Coronary artery (tissue), 2 donors: ENCODE measurements at regions not wholly inside any gene's neighbourhood (a gene's known extent, or its start where the extent isn't known, plus 50 kb on each side); places are given as distances from the start of the nearest gene placed in this dataset.

Source experiments
- DNase-seq: peaks from one replicate; pipeline ENCODE4 v3.0.0-alpha.2; 2017; ENCODE audit warnings: low spot score
- H3K27ac ChIP-seq, 2 donors: fragments of 200-600 bp; sonication (generic); one replicate each; pipeline ENCODE4 v1.5.1; 2016 to 2019
- H3K4me3 ChIP-seq: fragments of 200-600 bp; sonication (generic); 2 replicates; pipeline ENCODE4 v1.5.1; 2016; ENCODE audit warnings: mild to moderate bottlenecking, moderate library complexity
- CTCF ChIP-seq: fragments of 200-600 bp; sonication (generic); IDR thresholded peaks from one replicate; pipeline ENCODE4 v1.5.1; 2019; ENCODE audit warnings: antibody characterized with exemption

- DNase-seq, result no peak
- TF ChIP-seq CTCF, result no peak
- Histone ChIP-seq H3K27ac (no peak overlapping the region), H3K4me3 (no peak overlapping the region)
Observed at GRCh38 chr6:147922799-147923198, 414.3 kb downstream of the SAMD5 start.

GRCh38 chr6:147924598-147924997 is 416.1 kb downstream of the SAMD5 start:
- no peak overlapping the region for H3K27ac ChIP-seq
- DNase-seq, result no peak
- H3K4me3 ChIP-seq, result no peak overlapping the region
- TF ChIP-seq CTCF, result no peak

- TF ChIP-seq CTCF, result no peak
- Histone ChIP-seq H3K27ac (no peak overlapping the region), H3K4me3 (no peak overlapping the region)
- DNase-seq, result no peak
Observed at GRCh38 chr6:147925826-147926225, 416.8 kb upstream of the SASH1 start.

GRCh38 chr6:147930745-147931144 is 411.9 kb upstream of the SASH1 start:
- H3K27ac ChIP-seq, result no peak overlapping the region
- no peak for DNase-seq
- no peak for TF ChIP-seq CTCF
- no peak overlapping the region for H3K4me3 ChIP-seq

- no peak for DNase-seq
- TF ChIP-seq CTCF, result no peak
- Histone ChIP-seq H3K4me3 (no peak overlapping the region), H3K27ac (no peak overlapping the region)
Observed at GRCh38 chr6:147933224-147933623, 409.4 kb upstream of the SASH1 start.

- DNase-seq, result no peak
- H3K27ac ChIP-seq, result no peak overlapping the region
- no peak for TF ChIP-seq CTCF
Observed at GRCh38 chr6:147935656-147936055, 407.0 kb upstream of the SASH1 start.

GRCh38 chr6:147936703-147937470 is 405.8 kb upstream of the SASH1 start:
- DNase-seq, result no peak
- no peak for TF ChIP-seq CTCF
- Histone ChIP-seq H3K4me3 (no peak overlapping the region), H3K27ac (no peak overlapping the region)

More at GRCh38 chr6:147935656-147936055, 407.0 kb upstream of the SASH1 start:
- H3K4me3 ChIP-seq, result no peak overlapping the region
